HG03064 (cell line): ENCODE measurements at regions not wholly inside any gene's neighbourhood (a gene's known extent, or its start where the extent isn't known, plus 50 kb on each side); places are given as distances from the start of the nearest gene placed in this dataset.

Experiments used
- ATAC-seq: cut with Tn5 transposase; IDR thresholded peaks from one replicate; pipeline ENCODE4 v1.9.1; 2021; ENCODE audit warnings: low read depth; ENCODE audit not compliant: unreplicated experiment

- ATAC-seq: no peak
Measured at GRCh38 chr21:39060485-39061083, 122.7 kb downstream of the PSMG1 start.

GRCh38 chr21:39057121-39057520, 126.1 kb downstream of the PSMG1 start:
- no peak for ATAC-seq

- ATAC-seq: no peak
Measured at GRCh38 chr21:39056636-39057035, 126.6 kb downstream of the PSMG1 start.

- no peak for ATAC-seq
Measured at GRCh38 chr21:39055167-39055767, 128.0 kb downstream of the PSMG1 start.

GRCh38 chr21:39054066-39054465, 129.2 kb downstream of the PSMG1 start:
- no peak for ATAC-seq

GRCh38 chr21:39053126-39053525, 130.1 kb downstream of the PSMG1 start:
- no peak for ATAC-seq

- no peak for ATAC-seq
Measured at GRCh38 chr21:39052718-39053117, 130.5 kb downstream of the PSMG1 start.

GRCh38 chr21:39051588-39051949, 131.7 kb downstream of the PSMG1 start:
- ATAC-seq: no peak

GRCh38 chr21:39050841-39051587, 132.2 kb downstream of the PSMG1 start:
- ATAC-seq: no peak

- ATAC-seq: no peak
Measured at GRCh38 chr21:39048574-39048973, 134.7 kb downstream of the PSMG1 start.

- no peak for ATAC-seq
Measured at GRCh38 chr21:39048064-39048463, 135.2 kb downstream of the PSMG1 start.

- ATAC-seq: no peak
Measured at GRCh38 chr21:39047046-39047445, 136.2 kb downstream of the PSMG1 start.

- no peak for ATAC-seq
Measured at GRCh38 chr21:39046236-39046916, 136.9 kb downstream of the PSMG1 start.

GRCh38 chr21:39041816-39042215, 141.4 kb downstream of the PSMG1 start:
- no peak for ATAC-seq

- no peak for ATAC-seq
Measured at GRCh38 chr21:39040494-39041110, 142.6 kb downstream of the PSMG1 start.

GRCh38 chr21:39037807-39038405, 145.3 kb downstream of the PSMG1 start:
- no peak for ATAC-seq

GRCh38 chr21:39036581-39036980, 146.7 kb downstream of the PSMG1 start:
- ATAC-seq: no peak

- ATAC-seq: no peak
Measured at GRCh38 chr21:39034590-39035536, 148.4 kb downstream of the PSMG1 start.

- ATAC-seq: no peak
Measured at GRCh38 chr21:39033878-39034589, 149.2 kb downstream of the PSMG1 start.
